K562 (cell line): ENCODE measurements at regions not wholly inside any gene's neighbourhood (a gene's known extent, or its start where the extent isn't known, plus 50 kb on each side); places are given as distances from the start of the nearest gene placed in this dataset.
"Not testable (repeated sequence)": the region's sequence is repeated elsewhere in the genome, so short reads cannot be mapped to it uniquely, and the experiment has no call there.

Source experiments
- ATAC-seq: fragments of 200-7000 bp; cut with Tn5 transposase; 3 replicates; pipeline ENCODE4 v1.9.1; 2020; ENCODE audit warnings: moderate library complexity
- BruUV-seq: library from RNA; stranded (reverse); fragments of 400-500 nt; replicated peaks from 2 replicates; lab custom pipeline; 2021; lab: Mats Ljungman, UMichigan
- CTCF ChIA-PET: fragments of 300-600 bp; formaldehyde crosslinking; extraction: SDS; loops from one replicate; lab custom pipeline; 2021; ENCODE audit warnings: low intra/inter-chr PET ratio; lab: Yijun Ruan, JAX
- POLR2A ChIA-PET: fragments of 300-600, 350-650 bp; sonication (Branson Sonifier 250); formaldehyde crosslinking; extraction: SDS; loops from one replicate; lab custom pipeline; 2021; ENCODE audit warnings: antibody characterized with exemption, inconsistent platforms; lab: Yijun Ruan, JAX
- DNase-seq, 4 experiments: peaks; one replicate each; pipeline versions ENCODE4 v3.0.0 to v3.0.0-alpha.2; 2011 to 2018; ENCODE audit warnings: low spot score in 3 of 4, mixed read lengths in 3 of 4; ENCODE audit errors: extremely low read depth in 1 of 4
- FAIRE-seq: peaks from 2 replicates; lab custom pipeline; 2011; peaks lifted over from hg19 to GRCh38; lab: Jason Lieb, UNC
- H2AFZ ChIP-seq: 2 replicates; pipeline ENCODE4 v1.6.0; 2011; ENCODE audit warnings: low read depth, low read length, control low read depth, inconsistent platforms
- H3K27ac ChIP-seq: fragments of 200-600 bp; 3 replicates; pipeline ENCODE4 v1.8.0; 2011; ENCODE audit warnings: low read depth, mild to moderate bottlenecking, control low read depth, inconsistent platforms, low read length, moderate library complexity, mixed read lengths; ENCODE audit errors: extremely low read depth
- H3K27me3 ChIP-seq, 2 experiments: fragments of 300-600 bp in 1 of 2; 2 replicates in 1 of 2; 3 replicates in 1 of 2; pipeline versions ENCODE4 v1.6.0 to v1.8.0; 2011; ENCODE audit warnings: inconsistent platforms in 2 of 2, low read length in 2 of 2, mild to moderate bottlenecking in 1 of 2, mixed read lengths in 1 of 2, moderate library complexity in 1 of 2; ENCODE audit not compliant: control insufficient read depth in 2 of 2, insufficient read depth in 2 of 2
- H3K36me3 ChIP-seq: fragments of 300-600 bp; 3 replicates; pipeline ENCODE4 v1.8.0; 2011; ENCODE audit warnings: mild to moderate bottlenecking, low read length, inconsistent platforms; ENCODE audit not compliant: control insufficient read depth, insufficient read depth
- H3K4me1 ChIP-seq, 2 experiments: fragments of 200-600 bp in 1 of 2; replicated peaks in 1 of 2; 2 replicates in 1 of 2; 3 replicates in 1 of 2; pipeline versions ENCODE4 v1.5.1 to v1.8.0; 2011; ENCODE audit warnings: inconsistent platforms in 2 of 2, low read length in 2 of 2, mild to moderate bottlenecking in 1 of 2, mixed read lengths in 1 of 2, moderate library complexity in 1 of 2; ENCODE audit not compliant: control insufficient read depth in 2 of 2, insufficient read depth in 2 of 2
- H3K4me2 ChIP-seq: 2 replicates; pipeline ENCODE4 v1.6.1; 2011; ENCODE audit warnings: low read length, control low read depth, inconsistent platforms, mixed read lengths; ENCODE audit not compliant: insufficient read depth
- H3K4me3 ChIP-seq: fragments of 200-600 bp; sonication (generic), shearing (Covaris generic); 2 replicates; pipeline ENCODE4 v1.5.1; 2016; ENCODE audit warnings: control low read depth, inconsistent platforms
- H3K79me2 ChIP-seq: fragments of 200-600 bp; 3 replicates; pipeline ENCODE4 v1.8.0; 2011; ENCODE audit warnings: low read length, inconsistent platforms; ENCODE audit not compliant: control insufficient read depth, insufficient read depth
- H3K9ac ChIP-seq, 2 experiments: 2 replicates each; pipeline versions ENCODE4 v1.6.0 to v1.6.1; 2011; ENCODE audit warnings: low read depth in 2 of 2, low read length in 2 of 2, control low read depth in 1 of 2, inconsistent platforms in 1 of 2, mild to moderate bottlenecking in 1 of 2, mixed read lengths in 1 of 2; ENCODE audit not compliant: insufficient read depth in 1 of 2
- H3K9me1 ChIP-seq: one replicate; pipeline ENCODE4 v1.6.0; 2011; ENCODE audit warnings: inconsistent platforms, mild to moderate bottlenecking, low read length, moderate library complexity; ENCODE audit not compliant: control insufficient read depth, insufficient read depth
- H3K9me3 ChIP-seq: replicated peaks from 2 replicates; pipeline ENCODE4 v1.5.1; 2011; ENCODE audit warnings: low read depth, low read length, inconsistent platforms; ENCODE audit not compliant: control insufficient read depth, insufficient read depth
- H4K20me1 ChIP-seq: replicated peaks from 2 replicates; pipeline ENCODE4 v1.6.1; 2011; ENCODE audit warnings: low read length, inconsistent platforms, mixed read lengths; ENCODE audit not compliant: control insufficient read depth, insufficient read depth
- FOXM1 ChIP-seq, 2 experiments: fragments of 450-650 bp in 1 of 2; sonication (generic) in 1 of 2; formaldehyde crosslinking in 1 of 2; IDR thresholded peaks; 2 replicates each; pipeline versions ENCODE4 v1.6.1 to v1.9.0; 2017 to 2022; ENCODE audit warnings: low read depth in 2 of 2, mild to moderate bottlenecking in 2 of 2, missing genetic modification reagents in 1 of 2, moderate library complexity in 1 of 2
- KAT7 ChIP-seq: sonication (generic); formaldehyde crosslinking; IDR thresholded peaks from 2 replicates; pipeline ENCODE4 v1.8.0; 2022; ENCODE audit warnings: missing genetic modification reagents, mild to moderate bottlenecking, borderline replicate concordance
- MEF2A ChIP-seq: IDR thresholded peaks from 2 replicates; pipeline ENCODE4 v1.6.1; 2011; ENCODE audit warnings: low read depth, mild to moderate bottlenecking, low read length, moderate library complexity; ENCODE audit not compliant: control insufficient read depth
- MYBL2 ChIP-seq, 2 experiments: fragments of 450-650 bp in 1 of 2; sonication (generic) in 1 of 2; formaldehyde crosslinking in 1 of 2; IDR thresholded peaks; 2 replicates each; pipeline versions ENCODE4 v1.6.1 to v1.8.1; 2017 to 2022; ENCODE audit warnings: borderline replicate concordance in 1 of 2, inconsistent platforms in 1 of 2, low read depth in 1 of 2, mild to moderate bottlenecking in 1 of 2, missing genetic modification reagents in 1 of 2, moderate library complexity in 1 of 2
- ZNF121 ChIP-seq: sonication (generic); formaldehyde crosslinking; conservative IDR thresholded peaks from 2 replicates; pipeline ENCODE4 v1.8.0; 2022; ENCODE audit warnings: missing genetic modification reagents
- WGBS: fragments of 100-300 bp; shearing (Covaris generic); methylation state at CpG from one replicate; pipeline ENCODE4 v1.1.6; 2016; ENCODE audit warnings: low coverage, mixed read lengths; ENCODE audit not compliant: insufficient coverage; ENCODE audit errors: missing lambda C conversion rate; 5-methylcytosine and 5-hydroxymethylcytosine counted together
- in situ Hi-C: fragments of 300-500 bp; cut with MboI; formaldehyde crosslinking; loops from 4 replicates; pipeline ENCODE4 v1.15.0; 2018; ENCODE audit warnings: inconsistent platforms, mixed read lengths
- intact Hi-C: fragments of 100-400 bp; cut with micrococcal nuclease; formaldehyde crosslinking; loops from 2 replicates; pipeline ENCODE4 v1.14.2; 2022
- TF ChIP-seq, protein P1 (sequence below): fragments of 250-450 bp; sonication (Bioruptor Pico); IDR thresholded peaks from 2 replicates; pipeline ENCODE4 v1.5.1; 2021; ENCODE audit warnings: mild to moderate bottlenecking

DNA sequence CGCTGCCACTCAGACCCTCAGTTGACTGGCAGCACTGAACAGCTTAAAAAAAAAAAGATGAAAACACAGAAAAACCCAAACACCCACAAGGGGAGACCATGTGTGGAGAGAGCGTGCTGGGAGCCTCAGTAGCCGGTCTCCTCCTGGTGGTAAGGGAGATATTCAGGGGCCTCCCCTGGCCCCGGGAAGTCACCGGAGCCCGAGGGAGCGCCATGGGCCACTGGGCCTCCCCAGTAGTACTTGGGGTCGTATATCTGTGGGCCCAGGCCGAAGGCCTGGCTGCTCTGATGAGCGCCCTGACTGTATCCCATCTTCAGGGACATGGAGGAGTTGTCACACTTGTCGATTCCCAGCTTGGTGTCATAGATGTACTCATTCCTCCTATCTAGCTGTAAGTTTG is 145.7 kb upstream of the TEKT4 start:
- Histone ChIP-seq H3K4me3 (no peak overlapping the region), H3K27ac (no peak overlapping the region), H3K79me2 (no peaks in the 10 kb centered on the region), H2AFZ (no peak overlapping the region), H3K4me2 (no peak overlapping the region), H3K4me1 (no peaks in the 10 kb centered on the region), H3K36me3 (no peaks in the 10 kb centered on the region), H3K9me3 (no peaks in the 10 kb centered on the region), H3K9ac (no peak overlapping the region), H3K9me1 (no peaks in the 10 kb centered on the region), H4K20me1 (no peaks in the 10 kb centered on the region), H3K27me3 (no peaks in the 10 kb centered on the region)
- CTCF ChIA-PET: no interaction called here
- no peak for DNase-seq
- TF ChIP-seq ZNF121 (CRISPR knock-in tag): no peak
- no peak for TF ChIP-seq KAT7 (CRISPR knock-in tag)
- TF ChIP-seq MEF2A: no peak
- TF ChIP-seq, protein P1, sequence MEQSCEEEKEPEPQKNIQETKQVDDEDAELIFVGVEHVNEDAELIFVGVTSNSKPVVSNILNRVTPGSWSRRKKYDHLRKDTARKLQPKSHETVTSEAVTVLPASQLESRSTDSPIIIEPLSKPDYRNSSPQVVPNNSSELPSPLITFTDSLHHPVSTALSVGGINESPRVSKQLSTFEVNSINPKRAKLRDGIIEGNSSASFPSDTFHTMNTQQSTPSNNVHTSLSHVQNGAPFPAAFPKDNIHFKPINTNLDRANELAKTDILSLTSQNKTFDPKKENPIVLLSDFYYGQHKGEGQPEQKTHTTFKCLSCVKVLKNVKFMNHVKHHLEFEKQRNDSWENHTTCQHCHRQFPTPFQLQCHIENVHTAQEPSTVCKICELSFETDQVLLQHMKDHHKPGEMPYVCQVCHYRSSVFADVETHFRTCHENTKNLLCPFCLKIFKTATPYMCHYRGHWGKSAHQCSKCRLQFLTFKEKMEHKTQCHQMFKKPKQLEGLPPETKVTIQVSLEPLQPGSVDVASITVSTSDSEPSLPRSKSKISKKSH (CRISPR knock-in tag): no peak
- TF ChIP-seq FOXM1 (IDR thresholded peaks at IDR 0.05; ENCODE audit: low read depth): no peak
- TF ChIP-seq FOXM1 (CRISPR knock-in tag; IDR thresholded peaks at IDR 0.05; ENCODE audit: low read depth): no peak
- TF ChIP-seq MYBL2 (IDR thresholded peaks at IDR 0.05; ENCODE audit: low read depth): no peak
- TF ChIP-seq MYBL2 (CRISPR knock-in tag; IDR thresholded peaks at IDR 0.05; ENCODE audit: borderline replicate concordance): no peak
- POLR2A ChIA-PET: no interaction called here
- intact Hi-C loops: no loop called here
- WGBS: 3% methylated on average over 10 of the region's 11 CpGs
- FAIRE-seq: no peak
- BruUV-seq: no TSS peak
- in situ Hi-C loops: no loop called here
- ATAC-seq: no peak

DNA sequence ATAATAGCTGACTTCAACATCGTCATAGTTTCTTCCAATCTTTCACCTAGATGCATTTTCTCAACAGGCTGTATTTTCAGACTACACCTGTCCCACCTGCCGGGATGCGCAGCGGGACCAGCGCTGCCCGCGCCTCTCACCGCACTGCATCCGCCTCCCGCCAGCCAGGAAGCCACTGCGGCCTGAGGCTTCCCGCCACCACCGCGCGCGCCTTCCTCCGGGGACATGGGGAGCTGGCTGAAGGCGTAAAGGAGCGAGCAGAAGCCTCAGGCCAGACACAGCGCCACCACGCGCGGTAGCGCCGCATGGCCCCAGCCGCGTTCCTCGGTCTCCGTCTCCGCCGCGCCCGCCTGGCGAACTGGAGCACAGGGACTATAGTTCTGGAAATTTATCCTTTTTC is 135.7 kb upstream of the TEKT4 start:
- ATAC-seq, H3K9me3 ChIP-seq, CTCF ChIA-PET, POLR2A ChIA-PET, in situ Hi-C loops, H3K4me2 ChIP-seq, H3K4me1 ChIP-seq, H3K27me3 ChIP-seq, DNase-seq, H3K9ac ChIP-seq, H3K27ac ChIP-seq, H3K4me3 ChIP-seq, H3K36me3 ChIP-seq, intact Hi-C loops, FAIRE-seq, H3K9me1 ChIP-seq, BruUV-seq, H3K79me2 ChIP-seq, H4K20me1 ChIP-seq, H2AFZ ChIP-seq: not testable (repeated sequence)
- 24% methylated on average over 9 of the region's 34 CpGs for WGBS
